ENCODE measurements at regions not wholly inside any gene's neighbourhood (a gene's known extent, or its start where the extent isn't known, plus 50 kb on each side); places are given as distances from the start of the nearest gene placed in this dataset.

DNA sequence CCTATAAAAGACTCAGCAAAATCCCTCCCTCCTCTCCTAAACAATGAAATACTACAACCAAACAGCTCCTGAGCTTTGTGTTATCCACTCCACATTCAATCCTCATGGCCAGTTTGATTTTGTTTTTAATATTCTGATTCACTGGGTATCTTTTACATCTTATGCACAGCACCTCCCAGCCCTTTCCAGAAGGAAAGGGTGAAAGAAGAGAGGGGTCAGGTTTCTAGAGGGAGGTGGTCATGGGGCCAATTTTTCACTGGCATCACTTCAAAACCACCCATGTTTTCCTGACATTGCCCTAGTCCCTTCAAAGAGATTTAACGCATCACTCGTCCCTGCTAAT, 315.6 kb downstream of the LPIN1 start:
- TF ChIP-seq POLR2A (IDR thresholded peaks at IDR 0.05) (no peak), POLR2AphosphoS5 (IDR thresholded peaks at IDR 0.05; ENCODE audit: insufficient read depth in 1 of 2, low read depth in 1 of 2) (no peak), CTCF (IDR thresholded peaks at IDR 0.05) (no peak)
